PFSK-1 (cell line): ENCODE measurements at regions not wholly inside any gene's neighbourhood (a gene's known extent, or its start where the extent isn't known, plus 50 kb on each side); places are given as distances from the start of the nearest gene placed in this dataset.

Experiments
- FOXP2 ChIP-seq: optimal IDR thresholded peaks from 2 replicates; pipeline ENCODE3; 2011; ENCODE audit warnings: borderline replicate concordance, control low read depth, inconsistent platforms; ENCODE audit not compliant: insufficient read depth; ENCODE audit errors: extremely low read length, extremely low read depth
- POLR2AphosphoS5 ChIP-seq: IDR thresholded peaks from 2 replicates; pipeline ENCODE4 v1.6.1; 2012; ENCODE audit warnings: low read depth, mild to moderate bottlenecking, control low read depth, low read length, moderate library complexity
- REST ChIP-seq, 2 experiments: IDR thresholded peaks; 2 replicates each; pipeline versions ENCODE4 v1.6.1 to v1.8.0; 2011 to 2012; ENCODE audit warnings: low read depth in 2 of 2, low read length in 2 of 2, control low read depth in 1 of 2, inconsistent platforms in 1 of 2, mild to moderate bottlenecking in 1 of 2, moderate library complexity in 1 of 2; ENCODE audit not compliant: insufficient read depth in 1 of 2
- SIN3A ChIP-seq: IDR thresholded peaks from 2 replicates; pipeline ENCODE4 v1.6.1; 2012; ENCODE audit warnings: mild to moderate bottlenecking, low read length, moderate library complexity, borderline replicate concordance; ENCODE audit not compliant: insufficient read depth
- TAF1 ChIP-seq: IDR thresholded peaks from 2 replicates; pipeline ENCODE4 v1.6.1; 2012; ENCODE audit warnings: low read length, control low read depth, borderline replicate concordance; ENCODE audit not compliant: insufficient read depth

GRCh38 chrX:40845331-40845911 is 110.1 kb upstream of the MED14 start:
- TF ChIP-seq REST (IDR thresholded peaks at IDR 0.05; ENCODE audit: insufficient read depth in 1 of 2, low read depth in 2 of 2, low read length in 2 of 2) = no peak
- no peak for TF ChIP-seq TAF1
- no peak for TF ChIP-seq FOXP2
- TF ChIP-seq POLR2AphosphoS5 = no peak
- TF ChIP-seq SIN3A = no peak

GRCh38 chrX:40849906-40850823 is 114.8 kb upstream of the MED14 start:
- TF ChIP-seq SIN3A = no peak
- TF ChIP-seq POLR2AphosphoS5 = no peak
- no peak for TF ChIP-seq FOXP2
- TF ChIP-seq REST (IDR thresholded peaks at IDR 0.05; ENCODE audit: insufficient read depth in 1 of 2, low read depth in 2 of 2, low read length in 2 of 2) = no peak
- TF ChIP-seq TAF1 = no peak

- TF ChIP-seq POLR2AphosphoS5 (no peak), SIN3A (no peak), REST (IDR thresholded peaks at IDR 0.05; ENCODE audit: insufficient read depth in 1 of 2, low read depth in 2 of 2, low read length in 2 of 2) (no peak), FOXP2 (no peak), TAF1 (no peak)
Observed at GRCh38 chrX:40852586-40852985, 117.2 kb upstream of the MED14 start.

- TF ChIP-seq SIN3A (no peak), TAF1 (no peak), POLR2AphosphoS5 (no peak), REST (IDR thresholded peaks at IDR 0.05; ENCODE audit: insufficient read depth in 1 of 2, low read depth in 2 of 2, low read length in 2 of 2) (no peak), FOXP2 (no peak)
Observed at GRCh38 chrX:40853004-40853815, 117.9 kb upstream of the MED14 start.
